HG03280 (cell line): ENCODE measurements at regions not wholly inside any gene's neighbourhood (a gene's known extent, or its start where the extent isn't known, plus 50 kb on each side); places are given as distances from the start of the nearest gene placed in this dataset.
"Not testable (repeated sequence)": the region's sequence is repeated elsewhere in the genome, so short reads cannot be mapped to it uniquely, and the experiment has no call there.

Source experiments
- ATAC-seq: cut with Tn5 transposase; IDR thresholded peaks from one replicate; pipeline ENCODE4 v1.9.1; 2021; ENCODE audit warnings: mild to moderate bottlenecking, moderate library complexity; ENCODE audit not compliant: unreplicated experiment

- ATAC-seq = no peak
Measured at GRCh38 chr6:14472986-14473337, 355.4 kb downstream of the CD83 start.

- ATAC-seq = no peak
Measured at GRCh38 chr6:14474816-14475215, 357.2 kb downstream of the CD83 start.

- ATAC-seq = no peak
Measured at GRCh38 chr6:14475306-14475705, 357.7 kb downstream of the CD83 start.

GRCh38 chr6:14476793-14477531 is 359.4 kb downstream of the CD83 start:
- ATAC-seq = no peak

- no peak for ATAC-seq
Measured at GRCh38 chr6:14477559-14477958, 360.0 kb downstream of the CD83 start.

GRCh38 chr6:14478381-14479225 is 361.0 kb downstream of the CD83 start:
- no peak for ATAC-seq

- ATAC-seq = not testable (repeated sequence)
Measured at GRCh38 chr6:14481946-14482345, 364.4 kb downstream of the CD83 start.

- ATAC-seq = no peak
Measured at GRCh38 chr6:14487625-14488024, 370.1 kb downstream of the CD83 start.

GRCh38 chr6:14488180-14488579 is 370.6 kb downstream of the CD83 start:
- no peak for ATAC-seq

- no peak for ATAC-seq
Measured at GRCh38 chr6:14489445-14489844, 371.9 kb downstream of the CD83 start.

GRCh38 chr6:14498748-14499147 is 381.2 kb downstream of the CD83 start:
- ATAC-seq = no peak

- no peak for ATAC-seq
Measured at GRCh38 chr6:14499309-14499708, 381.7 kb downstream of the CD83 start.

GRCh38 chr6:14499841-14500240 is 382.3 kb downstream of the CD83 start:
- ATAC-seq = no peak

- no peak for ATAC-seq
Measured at GRCh38 chr6:14500809-14501208, 383.2 kb downstream of the CD83 start.

- no peak for ATAC-seq
Measured at GRCh38 chr6:14501240-14501639, 383.7 kb downstream of the CD83 start.

- no peak for ATAC-seq
Measured at GRCh38 chr6:14501914-14502313, 384.3 kb downstream of the CD83 start.

GRCh38 chr6:14502551-14502950 is 385.0 kb downstream of the CD83 start:
- no peak for ATAC-seq

GRCh38 chr6:14505401-14505800 is 387.8 kb downstream of the CD83 start:
- no peak for ATAC-seq

GRCh38 chr6:14506656-14507246 is 389.2 kb downstream of the CD83 start:
- no peak for ATAC-seq

GRCh38 chr6:14509120-14509519 is 391.5 kb downstream of the CD83 start:
- ATAC-seq = no peak

GRCh38 chr6:14510038-14510437 is 392.5 kb downstream of the CD83 start:
- ATAC-seq = no peak

GRCh38 chr6:14511061-14511586 is 393.6 kb downstream of the CD83 start:
- ATAC-seq = no peak
